HG03060 (cell line): ENCODE measurements at regions not wholly inside any gene's neighbourhood (a gene's known extent, or its start where the extent isn't known, plus 50 kb on each side); places are given as distances from the start of the nearest gene placed in this dataset.
"Not testable (repeated sequence)": the region's sequence is repeated elsewhere in the genome, so short reads cannot be mapped to it uniquely, and the experiment has no call there.

Experiments used
- ATAC-seq: cut with Tn5 transposase; IDR thresholded peaks from one replicate; pipeline ENCODE4 v1.9.1; 2021; ENCODE audit warnings: low read depth, moderate number of reproducible peaks; ENCODE audit not compliant: unreplicated experiment

DNA sequence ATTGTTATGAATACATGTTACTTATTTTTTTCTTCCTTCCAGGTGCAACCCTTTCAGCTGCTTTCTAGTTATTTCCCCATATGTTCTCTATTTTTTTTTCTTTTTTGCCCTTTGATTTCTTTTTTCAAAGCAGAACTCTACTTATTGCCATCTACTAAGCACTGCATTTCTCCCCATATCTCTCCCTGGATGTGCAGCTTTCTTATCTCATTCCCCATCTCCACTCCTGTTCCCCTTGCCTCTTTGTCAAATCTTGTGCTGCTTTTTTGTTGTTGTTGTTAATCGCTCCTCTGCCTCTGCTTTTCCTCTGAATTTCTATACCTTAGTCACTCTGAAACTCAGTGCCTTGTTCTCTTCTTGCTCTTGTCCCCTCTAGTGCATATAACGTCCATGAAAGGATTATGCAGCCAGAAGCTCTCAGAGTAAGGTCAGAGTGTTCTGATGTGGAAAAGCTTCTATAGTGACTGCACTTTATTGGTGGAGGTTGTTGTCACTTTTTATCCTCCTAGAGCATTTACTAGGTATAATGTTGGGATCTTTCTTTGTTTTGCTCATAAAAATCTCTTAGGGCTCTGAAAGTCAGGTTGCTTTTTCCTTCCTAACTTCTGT lies 51.1 kb upstream of the JADE1 start:
- ATAC-seq, result no peak

DNA sequence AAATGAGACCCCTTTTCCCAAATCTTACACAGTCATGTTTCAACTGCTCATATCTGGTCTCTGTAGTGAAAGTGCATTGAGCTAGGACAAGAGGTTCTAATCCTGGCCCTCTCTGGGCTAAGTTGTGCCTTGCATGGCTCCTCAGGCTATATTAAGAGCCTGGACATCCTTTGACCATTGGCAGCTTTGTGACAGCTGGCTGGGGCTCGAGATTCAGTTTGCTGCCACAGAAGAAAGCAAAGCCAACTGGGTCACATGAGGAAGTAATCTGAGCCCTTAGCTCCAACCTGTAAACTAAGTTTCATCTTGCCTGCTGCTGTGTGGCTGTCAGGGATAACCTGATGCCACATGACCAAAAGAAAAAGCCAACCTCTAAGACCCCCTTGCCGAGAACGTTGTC lies 51.8 kb upstream of the JADE1 start:
- ATAC-seq, result no peak

DNA sequence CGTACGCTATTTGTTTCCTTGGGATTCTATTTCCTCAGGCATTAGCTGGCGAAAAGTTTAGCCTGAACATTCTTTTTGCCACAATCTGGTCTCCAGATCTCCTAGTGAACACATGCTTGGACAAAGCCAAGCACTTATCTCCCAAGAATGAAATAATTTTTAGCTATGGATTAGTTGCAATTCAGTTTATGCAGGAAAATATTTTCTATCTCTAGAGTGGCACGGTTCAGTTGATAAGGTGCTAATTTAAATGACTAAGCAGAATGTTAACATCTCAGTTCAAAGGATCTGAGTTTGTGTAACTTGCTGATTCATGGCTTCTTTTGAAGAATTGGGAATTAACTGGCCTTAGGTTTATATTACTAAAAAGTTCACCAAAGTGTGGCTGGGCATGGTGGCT lies 58.1 kb upstream of the JADE1 start:
- no peak for ATAC-seq

GRCh38 chr4:128741748-128742147 lies 67.8 kb upstream of the JADE1 start:
- not testable (repeated sequence) for ATAC-seq

DNA sequence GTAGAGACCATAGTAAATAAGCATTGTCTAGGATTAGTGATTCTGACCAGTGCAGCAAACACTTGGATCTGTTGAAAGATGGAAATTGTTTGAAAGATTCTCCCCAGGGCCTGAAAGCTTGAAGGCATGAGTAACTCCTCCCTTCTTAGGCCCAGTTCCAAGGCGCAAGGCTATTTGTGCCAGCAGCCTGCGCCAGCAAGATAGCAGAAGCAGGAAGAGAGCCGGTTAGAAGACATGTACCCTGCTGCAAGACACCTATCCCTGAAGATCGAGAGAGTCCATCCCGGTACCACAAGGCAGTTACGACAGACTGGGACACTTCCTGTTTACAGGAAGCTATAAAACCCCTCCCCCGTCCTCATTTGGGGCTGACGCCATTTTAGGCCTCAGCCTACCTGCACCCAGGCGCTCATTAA lies 72.4 kb upstream of the JADE1 start:
- ATAC-seq, result no peak

DNA sequence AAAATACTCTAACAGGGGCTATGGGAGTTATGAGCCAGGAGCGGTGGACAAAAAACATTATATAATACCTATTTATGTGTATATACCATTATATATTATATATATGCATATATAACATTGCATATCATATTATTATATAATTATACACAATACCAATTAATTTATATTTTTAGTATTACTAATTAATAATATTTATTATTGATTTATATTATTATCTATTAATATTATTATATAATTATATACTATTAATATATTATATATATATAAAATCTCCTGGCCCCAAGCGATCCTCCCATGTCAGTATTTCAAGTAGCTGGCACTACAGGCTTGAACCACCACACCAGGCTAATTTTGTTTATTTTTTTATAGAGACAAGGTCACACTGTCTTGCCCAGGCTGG lies 73.8 kb upstream of the JADE1 start:
- ATAC-seq, result no peak

DNA sequence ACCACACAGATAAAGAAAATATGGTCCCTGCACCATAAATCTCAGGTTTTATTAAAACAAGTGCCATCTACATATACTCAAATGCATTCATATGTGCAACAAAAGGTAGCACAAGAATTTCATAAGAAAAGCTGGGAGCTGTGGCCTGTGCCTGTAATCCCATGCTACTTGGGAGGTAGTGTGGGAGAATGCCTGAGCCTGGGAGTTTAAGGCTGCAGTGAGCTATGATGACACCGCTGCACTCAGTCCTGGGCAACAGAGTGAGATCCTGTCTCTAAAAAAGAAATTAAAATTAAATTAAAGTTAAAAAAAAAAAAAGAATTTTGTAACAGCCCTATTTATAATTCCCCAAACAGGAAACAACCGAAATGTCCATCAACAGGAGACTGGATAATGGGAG lies 81.3 kb upstream of the JADE1 start:
- no peak for ATAC-seq

- ATAC-seq, result no peak
Measured at GRCh38 chr4:128727658-128728057, 81.8 kb upstream of the JADE1 start.

DNA sequence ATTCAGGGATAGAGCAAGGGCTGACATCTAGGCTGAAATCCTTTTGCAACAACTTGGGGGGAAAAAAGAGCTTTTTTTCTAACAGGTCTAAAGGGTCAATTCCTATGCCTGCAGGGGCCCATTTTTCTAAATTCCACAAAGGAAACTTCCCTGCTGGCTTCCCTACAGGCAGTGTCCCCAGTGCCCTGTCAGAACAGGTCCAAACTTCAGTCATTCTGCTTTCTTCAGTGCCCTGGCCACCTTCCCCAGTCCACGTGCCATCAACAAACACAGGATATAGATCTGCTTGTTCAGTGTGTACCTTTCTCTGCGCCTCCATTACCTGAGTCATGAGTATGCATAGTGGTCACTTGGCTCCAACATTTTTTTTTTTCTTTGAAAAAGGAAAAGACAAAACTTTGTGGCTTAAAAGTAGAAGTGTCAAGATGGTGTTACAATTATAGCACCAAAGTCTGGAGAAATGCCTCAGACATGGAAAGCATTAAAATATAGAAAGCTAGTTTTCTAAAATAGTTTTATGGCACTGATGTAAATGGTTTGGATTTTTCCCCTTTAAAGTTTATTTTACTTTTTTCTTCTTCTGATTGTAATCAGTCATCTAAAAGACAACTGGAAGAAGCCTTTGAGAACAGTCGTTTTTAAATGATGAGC lies 84.0 kb upstream of the JADE1 start:
- no peak for ATAC-seq

GRCh38 chr4:128722911-128723310 lies 86.6 kb upstream of the JADE1 start:
- ATAC-seq, result no peak

DNA sequence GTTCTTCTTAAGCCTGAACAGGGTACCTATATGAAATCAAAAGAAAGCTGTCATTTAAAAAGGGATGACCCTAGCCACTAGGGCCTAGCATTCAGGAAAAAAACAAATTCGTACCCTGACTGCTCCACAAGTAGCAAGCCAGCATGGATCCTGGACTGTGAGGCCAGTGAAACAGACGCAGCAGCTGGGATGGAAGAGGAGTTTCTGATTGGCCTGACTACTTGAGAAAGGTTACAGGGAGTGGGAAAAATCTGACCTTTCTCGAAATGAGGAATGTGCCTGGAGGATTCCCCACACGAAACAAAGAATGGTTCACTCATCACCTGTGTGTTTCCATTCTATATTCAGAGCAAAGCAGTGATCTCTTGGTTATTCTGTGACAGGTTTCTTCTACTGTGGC lies 87.6 kb upstream of the JADE1 start:
- no peak for ATAC-seq

- no peak for ATAC-seq
Measured at GRCh38 chr4:128720270-128720669, 89.2 kb upstream of the JADE1 start.

- ATAC-seq, result no peak
Measured at GRCh38 chr4:128718768-128719167, 90.7 kb upstream of the JADE1 start.

DNA sequence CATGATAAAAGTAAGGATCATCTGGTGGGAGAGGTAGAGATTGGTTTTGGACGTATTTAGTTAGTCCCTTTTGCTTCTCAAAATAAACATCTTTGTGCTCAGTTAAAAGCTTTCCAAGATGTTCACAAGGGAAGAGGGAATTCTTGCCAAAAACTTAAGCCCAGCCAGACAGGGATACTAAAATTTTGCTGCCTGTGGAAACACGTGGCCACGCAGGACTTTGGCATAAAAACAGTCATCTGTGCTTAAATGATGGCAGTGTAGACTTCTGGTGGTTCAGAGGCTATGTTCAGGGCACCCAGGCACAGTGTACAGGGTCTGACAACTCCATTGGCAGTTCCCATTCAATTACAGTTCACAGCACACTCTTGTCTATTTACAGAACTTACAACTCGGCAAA lies 93.2 kb upstream of the JADE1 start:
- ATAC-seq, result no peak

GRCh38 chr4:128715616-128716015 lies 93.9 kb upstream of the JADE1 start:
- no peak for ATAC-seq

DNA sequence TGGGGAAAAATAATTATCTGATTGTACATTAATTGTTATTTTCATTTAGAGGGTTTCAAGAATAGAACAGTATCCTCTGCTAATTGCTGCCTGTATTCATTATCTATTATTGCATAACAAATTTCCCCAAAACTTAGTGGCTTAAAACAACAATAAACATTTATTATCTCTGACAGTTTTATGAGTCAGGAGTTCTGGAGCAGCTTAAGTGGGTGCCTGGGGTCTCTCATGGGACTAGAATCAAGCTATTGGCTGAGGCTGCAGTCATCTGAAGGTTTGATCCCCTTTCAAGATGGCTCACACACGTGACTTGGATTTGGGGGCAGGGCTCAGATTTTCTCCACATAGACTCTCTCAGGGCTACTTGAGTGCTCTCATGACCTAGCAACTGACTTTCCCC lies 98.1 kb upstream of the JADE1 start:
- ATAC-seq, result no peak

- no peak for ATAC-seq
Measured at GRCh38 chr4:128709268-128709667, 100.2 kb upstream of the JADE1 start.

GRCh38 chr4:128707864-128708263 lies 101.6 kb upstream of the JADE1 start:
- ATAC-seq, result no peak

DNA sequence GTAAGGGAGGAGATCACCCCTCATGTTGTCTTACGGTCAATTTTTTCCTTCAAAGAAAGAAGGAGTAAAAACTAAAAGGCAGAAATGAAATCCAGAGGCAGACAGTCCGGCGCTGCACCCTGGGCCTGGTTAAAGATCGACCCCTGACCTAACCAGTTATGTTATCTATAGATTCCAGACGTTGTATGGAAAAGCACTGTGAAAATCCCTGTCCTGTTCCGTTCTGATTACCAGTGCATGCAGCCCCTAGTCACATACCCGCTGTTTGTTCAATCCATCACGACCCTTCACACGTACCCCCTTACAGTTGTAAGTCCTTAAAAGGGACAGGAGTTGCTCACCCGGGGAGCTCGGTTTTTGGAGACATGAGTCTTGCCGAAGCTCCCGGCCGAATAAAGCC lies 105.6 kb upstream of the JADE1 start:
- no peak for ATAC-seq

- ATAC-seq, result no peak
Measured at GRCh38 chr4:128700659-128701350, 108.7 kb upstream of the JADE1 start.

DNA sequence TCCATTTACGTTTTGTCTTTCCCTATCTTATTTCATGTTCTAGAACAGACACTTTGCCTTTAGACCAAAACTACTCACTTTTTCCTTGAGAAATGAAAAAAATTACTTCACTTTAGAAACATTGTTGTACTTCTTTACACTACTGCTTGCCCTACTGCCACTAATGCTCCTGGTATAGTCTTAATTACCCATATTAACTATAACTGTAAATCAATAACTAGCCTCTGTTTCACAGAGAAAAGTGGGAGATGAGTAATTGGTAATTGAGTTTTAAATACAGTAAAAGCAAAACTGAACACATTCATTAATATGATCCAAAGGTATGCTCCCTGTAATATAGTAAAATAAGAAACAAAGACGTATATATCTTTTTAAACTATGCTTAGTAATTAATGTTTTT lies 111.1 kb upstream of the JADE1 start:
- no peak for ATAC-seq

- no peak for ATAC-seq
Measured at GRCh38 chr4:128697323-128697722, 112.2 kb upstream of the JADE1 start.
